GM23338 (cell line): ENCODE measurements at regions not wholly inside any gene's neighbourhood (a gene's known extent, or its start where the extent isn't known, plus 50 kb on each side); places are given as distances from the start of the nearest gene placed in this dataset.

Source experiments
- ATAC-seq: fragments of 200-7000 bp; cut with Tn5 transposase; 3 replicates; pipeline ENCODE4 v1.9.1; 2020
- DNase-seq: peaks from one replicate; pipeline ENCODE4 v3.0.0-alpha.2; 2015; ENCODE audit warnings: low spot score
- H2AFZ ChIP-seq: fragments of 200-600 bp; sonication (generic); 2 replicates; pipeline ENCODE4 v1.8.0; 2016; ENCODE audit warnings: antibody characterized with exemption, mild to moderate bottlenecking, moderate library complexity
- H3F3A ChIP-seq: fragments of 200-600 bp; sonication (generic); replicated peaks from 2 replicates; pipeline ENCODE4 v1.8.0; 2017; ENCODE audit warnings: antibody characterized with exemption, mixed run types, low read depth
- H3K27ac ChIP-seq: fragments of 200-600 bp; sonication (generic); 2 replicates; pipeline ENCODE4 v1.6.1; 2016; ENCODE audit warnings: low read depth
- H3K27me3 ChIP-seq: fragments of 200-600 bp; sonication (generic); 2 replicates; pipeline ENCODE4 v1.8.0; 2016; ENCODE audit warnings: mild to moderate bottlenecking, mixed run types, moderate library complexity; ENCODE audit not compliant: insufficient read depth
- H3K36me3 ChIP-seq: fragments of 200-600 bp; sonication (generic); 2 replicates; pipeline ENCODE4 v1.8.0; 2016; ENCODE audit warnings: mild to moderate bottlenecking; ENCODE audit not compliant: insufficient read depth
- H3K4me1 ChIP-seq: fragments of 200-600 bp; sonication (generic); 2 replicates; pipeline ENCODE4 v1.8.0; 2016; ENCODE audit warnings: mild to moderate bottlenecking, moderate library complexity; ENCODE audit not compliant: insufficient read depth
- H3K4me2 ChIP-seq: fragments of 200-600 bp; sonication (generic); 2 replicates; pipeline ENCODE4 v1.7.1; 2017; ENCODE audit warnings: mixed run types
- H3K4me3 ChIP-seq: fragments of 200-600 bp; sonication (generic); 2 replicates; pipeline ENCODE4 v1.6.1; 2016; ENCODE audit warnings: mixed run types
- H3K79me2 ChIP-seq: fragments of 200-600 bp; sonication (generic); replicated peaks from 2 replicates; pipeline ENCODE4 v1.8.0; 2017; ENCODE audit warnings: mild to moderate bottlenecking; ENCODE audit not compliant: insufficient read depth
- H3K9me2 ChIP-seq: fragments of 200-600 bp; sonication (generic); 2 replicates; pipeline ENCODE4 v1.8.0; 2017; ENCODE audit not compliant: insufficient read depth
- H4K20me1 ChIP-seq: fragments of 200-600 bp; sonication (generic); replicated peaks from 2 replicates; pipeline ENCODE4 v1.8.0; 2017; ENCODE audit warnings: mild to moderate bottlenecking; ENCODE audit not compliant: insufficient read depth
- H3K27ac Mint-ChIP-seq: 2 replicates; pipeline ENCODE4 v1.8.0; 2020; ENCODE audit warnings: inconsistent platforms, mild to moderate bottlenecking, moderate library complexity, mixed read lengths
- H3K27me3 Mint-ChIP-seq: 3 replicates; pipeline ENCODE4 v1.8.0; 2022; ENCODE audit warnings: low read depth, mild to moderate bottlenecking, moderate library complexity, mixed read lengths, inconsistent platforms; ENCODE audit not compliant: insufficient read depth, poor library complexity
- H3K36me3 Mint-ChIP-seq: 3 replicates; pipeline ENCODE4 v1.8.0; 2021; ENCODE audit warnings: low read depth, mild to moderate bottlenecking, inconsistent platforms, moderate library complexity, mixed read lengths
- H3K4me1 Mint-ChIP-seq: 3 replicates; pipeline ENCODE4 v1.8.0; 2020; ENCODE audit warnings: mild to moderate bottlenecking, inconsistent platforms, mixed read lengths
- H3K4me3 Mint-ChIP-seq: 3 replicates; pipeline ENCODE4 v1.8.0; 2021; ENCODE audit warnings: moderate library complexity, mild to moderate bottlenecking, inconsistent platforms, mixed read lengths
- H3K9me3 Mint-ChIP-seq: 3 replicates; pipeline ENCODE4 v1.8.0; 2020; ENCODE audit warnings: moderate library complexity, mild to moderate bottlenecking, inconsistent platforms, mixed read lengths
- CTCF ChIP-seq, 2 experiments: fragments of 200-600 bp in 1 of 2; sonication (generic) in 1 of 2; conservative IDR thresholded peaks; 2 replicates each; pipeline versions ENCODE4 v1.5.1 to v1.6.1; 2016 to 2017; ENCODE audit warnings: antibody characterized with exemption in 2 of 2, low read depth in 2 of 2, mild to moderate bottlenecking in 2 of 2, moderate library complexity in 1 of 2
- EZH2 ChIP-seq: fragments of 200-600 bp; sonication (generic); IDR thresholded peaks from one replicate; pipeline ENCODE4 v1.8.0; 2017; ENCODE audit warnings: antibody characterized with exemption, mild to moderate bottlenecking, low read depth; ENCODE audit not compliant: unreplicated experiment
- EZH2phosphoT487 ChIP-seq: fragments of 200-600 bp; sonication (generic); IDR thresholded peaks from one replicate; pipeline ENCODE4 v1.8.1; 2018; ENCODE audit warnings: antibody characterized with exemption; ENCODE audit not compliant: unreplicated experiment
- JUNB ChIP-seq: IDR thresholded peaks from one replicate; pipeline ENCODE4 v1.6.1; 2016; ENCODE audit warnings: antibody characterized with exemption; ENCODE audit not compliant: unreplicated experiment
- NANOG ChIP-seq: IDR thresholded peaks from 2 replicates; pipeline ENCODE4 v1.6.1; 2016; ENCODE audit warnings: antibody characterized with exemption, borderline replicate concordance
- POLR2AphosphoS5 ChIP-seq: IDR thresholded peaks from 2 replicates; pipeline ENCODE4 v1.6.1; 2016; ENCODE audit warnings: antibody characterized with exemption, low read depth
- STAT1 ChIP-seq: IDR thresholded peaks from one replicate; pipeline ENCODE4 v1.6.1; 2016; ENCODE audit warnings: antibody characterized with exemption; ENCODE audit not compliant: unreplicated experiment
- ZNF462 ChIP-seq: fragments of 250-450 bp; sonication (Bioruptor Pico); IDR thresholded peaks from 2 replicates; pipeline ENCODE4 v1.5.0; 2020; ENCODE audit warnings: mild to moderate bottlenecking, moderate library complexity

GRCh38 chr22:27476729-27477128 is 324.8 kb downstream of the MN1 start (continued):
- TF ChIP-seq ZNF462 (CRISPR knock-in tag) (no peak), EZH2 (no peak), NANOG (no peak), CTCF (conservative IDR thresholded peaks at IDR 0.05; ENCODE audit: low read depth in 2 of 2) (no peak), EZH2phosphoT487 (no peak), POLR2AphosphoS5 (no peak), STAT1 (no peak)

- no peaks in the 10 kb centered on the region for H4K20me1 ChIP-seq
- no peaks in the 10 kb centered on the region for H3K9me2 ChIP-seq
- H3K9me3 Mint-ChIP-seq, result peaks cover 3% of the 10 kb centered on the region; the same call in 1 of the 3 replicates
- H3K36me3 Mint-ChIP-seq, result no peaks in the 10 kb centered on the region
- H3K4me3 Mint-ChIP-seq, result no peak overlapping the region
- no peak overlapping the region for H3K27ac ChIP-seq
- H2AFZ ChIP-seq, result no peak overlapping the region
- no peak overlapping the region for H3K4me3 ChIP-seq
- no peak for DNase-seq
- H3K36me3 ChIP-seq, result no peaks in the 10 kb centered on the region
- peaks cover 11% of the 10 kb centered on the region for H3K27me3 Mint-ChIP-seq
- H3K27me3 ChIP-seq, result no peaks in the 10 kb centered on the region
- H3K79me2 ChIP-seq, result no peaks in the 10 kb centered on the region
- H3K4me2 ChIP-seq, result no peak overlapping the region
- TF ChIP-seq EZH2 (no peak), POLR2AphosphoS5 (no peak), JUNB (no peak), ZNF462 (CRISPR knock-in tag) (no peak), NANOG (no peak)
- ATAC-seq, result no peak
- no peak overlapping the region for H3K27ac Mint-ChIP-seq
- H3K4me1 Mint-ChIP-seq, result peaks cover 57% of the 10 kb centered on the region
- H3F3A ChIP-seq, result no peaks in the 10 kb centered on the region
- peaks cover 35% of the 10 kb centered on the region for H3K4me1 ChIP-seq
Observed at GRCh38 chr22:27477171-27477570, 324.4 kb downstream of the MN1 start.
